ENCODE measurements at regions not wholly inside any gene's neighbourhood (a gene's known extent, or its start where the extent isn't known, plus 50 kb on each side); places are given as distances from the start of the nearest gene placed in this dataset.

DNA sequence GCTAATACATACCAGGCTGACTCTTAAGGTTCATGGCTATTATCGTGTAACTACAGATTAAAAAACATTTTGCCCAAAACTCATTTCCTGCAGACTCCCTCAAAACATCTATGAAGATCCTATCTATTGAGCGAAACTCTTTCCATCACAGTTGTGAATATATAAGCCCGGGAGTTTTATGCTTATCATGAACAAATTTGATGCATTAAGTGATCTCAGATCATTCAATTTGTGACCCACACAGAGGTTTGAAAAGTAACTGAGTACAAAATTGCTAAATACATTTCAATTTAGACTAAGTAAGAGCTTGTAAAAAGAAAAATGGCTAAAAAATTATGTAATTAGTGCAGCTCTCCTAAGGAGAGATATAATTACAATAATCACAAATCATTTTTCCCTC is 1228.8 kb upstream of the TENM4 start:
- Mint-ChIP-seq H3K4me3 (no peak overlapping the region), H3K9me3 (peaks cover 11 to 31% (median 14%) of the 10 kb centered on the region in 3 donors), H3K36me3 (no peaks in the 10 kb centered on the region), H3K27ac (no peak overlapping the region), H3K27me3 (no peaks in the 10 kb centered on the region), H3K4me1 (no peaks in the 10 kb centered on the region)
- Histone ChIP-seq H3K4me3 (ENCODE audit: control insufficient read depth in 1 of 2, extremely low read depth in 1 of 2, low read length in 1 of 2) (no peak overlapping the region), H3K4me1 (ENCODE audit: control insufficient read depth in 1 of 2, extremely low read depth in 1 of 2, insufficient read depth in 2 of 2, low read length in 2 of 2) (no peaks in the 10 kb centered on the region), H3K27me3 (replicated peaks in 1 of 2; ENCODE audit: control insufficient read depth in 2 of 2, extremely low read depth in 1 of 2, insufficient read depth in 2 of 2, low read length in 1 of 2) (no peaks in the 10 kb centered on the region), H3K27ac (ENCODE audit: low read length) (no peak overlapping the region), H3K36me3 (ENCODE audit: control insufficient read depth in 2 of 2, extremely low read depth in 1 of 2, insufficient read depth in 1 of 2, low read length in 1 of 2) (no peaks in the 10 kb centered on the region), H3K9me3 (no peaks in the 10 kb centered on the region)
- CTCF ChIA-PET = no interaction called here
- no peak for DNase-seq
- no CpG with 5 or more reads among the region's 3 CpGs for WGBS (ENCODE audit: insufficient coverage)
- POLR2A ChIA-PET = no interaction called here
- no peak for ATAC-seq (replicated peaks in 1 of 4)

DNA sequence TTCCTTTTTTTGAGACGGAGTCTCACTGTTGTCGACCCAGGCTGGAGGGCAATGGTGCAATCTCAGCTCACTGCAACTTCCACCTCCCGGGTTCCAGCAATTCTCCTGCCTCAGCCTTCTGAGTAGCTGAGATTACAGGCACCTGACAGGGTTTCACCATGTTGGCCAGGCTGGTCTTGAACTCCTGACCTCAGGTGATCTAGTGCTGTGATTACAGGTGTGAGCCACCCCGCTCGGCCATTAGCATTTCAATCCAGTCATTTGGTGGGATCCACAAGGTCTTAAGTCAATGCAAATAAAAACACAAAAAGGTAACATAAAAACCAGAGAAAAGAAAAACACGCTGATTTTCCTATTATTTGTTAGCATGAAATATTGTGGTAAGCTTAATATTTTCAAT is 1227.2 kb upstream of the TENM4 start:
- ATAC-seq (replicated peaks in 1 of 4) = no peak
- POLR2A ChIA-PET = no interaction called here
- H3K27me3 ChIP-seq (replicated peaks in 1 of 2; ENCODE audit: control insufficient read depth in 2 of 2, extremely low read depth in 1 of 2, insufficient read depth in 2 of 2, low read length in 1 of 2) = no peaks in the 10 kb centered on the region

GRCh38 chr11:80655834-80656233 is 1215.0 kb upstream of the TENM4 start:
- Histone ChIP-seq H3K9me3 (no peaks in the 10 kb centered on the region), H3K4me3 (ENCODE audit: control insufficient read depth in 1 of 2, extremely low read depth in 1 of 2, low read length in 1 of 2) (no peak overlapping the region), H3K27ac (ENCODE audit: low read length) (no peak overlapping the region), H3K27me3 (replicated peaks in 1 of 2; ENCODE audit: control insufficient read depth in 2 of 2, extremely low read depth in 1 of 2, insufficient read depth in 2 of 2, low read length in 1 of 2) (no peaks in the 10 kb centered on the region), H3K36me3 (ENCODE audit: control insufficient read depth in 2 of 2, extremely low read depth in 1 of 2, insufficient read depth in 1 of 2, low read length in 1 of 2) (no peaks in the 10 kb centered on the region), H3K4me1 (ENCODE audit: control insufficient read depth in 1 of 2, extremely low read depth in 1 of 2, insufficient read depth in 2 of 2, low read length in 2 of 2) (no peaks in the 10 kb centered on the region)
- H3K27ac Mint-ChIP-seq = no peak overlapping the region
- ChIA-PET POLR2A (no interaction called here), CTCF (no interaction called here)
- no peaks in the 10 kb centered on the region for H3K36me3 Mint-ChIP-seq
- DNase-seq = no peak
- H3K27me3 Mint-ChIP-seq = no peaks in the 10 kb centered on the region
- ATAC-seq (replicated peaks in 1 of 4) = no peak
- no peaks in the 10 kb centered on the region for H3K4me1 Mint-ChIP-seq
- H3K4me3 Mint-ChIP-seq = no peak overlapping the region
- H3K9me3 Mint-ChIP-seq = peaks cover 7 to 17% (median 9%) of the 10 kb centered on the region in 3 donors
- no CpG with 5 or more reads among the region's 2 CpGs for WGBS (ENCODE audit: insufficient coverage)

More for the DNA sequence above, 1227.2 kb upstream of the TENM4 start:
- no peak for DNase-seq
- no peak overlapping the region for H3K27ac Mint-ChIP-seq
- no peaks in the 10 kb centered on the region for H3K36me3 Mint-ChIP-seq
- no peak overlapping the region for H3K4me3 Mint-ChIP-seq
- Histone ChIP-seq H3K9me3 (no peaks in the 10 kb centered on the region), H3K4me1 (ENCODE audit: control insufficient read depth in 1 of 2, extremely low read depth in 1 of 2, insufficient read depth in 2 of 2, low read length in 2 of 2) (no peaks in the 10 kb centered on the region), H3K36me3 (ENCODE audit: control insufficient read depth in 2 of 2, extremely low read depth in 1 of 2, insufficient read depth in 1 of 2, low read length in 1 of 2) (no peaks in the 10 kb centered on the region), H3K27ac (ENCODE audit: low read length) (no peak overlapping the region), H3K4me3 (ENCODE audit: control insufficient read depth in 1 of 2, extremely low read depth in 1 of 2, low read length in 1 of 2) (no peak overlapping the region)
- peaks cover 6 to 37% (median 14%) of the 10 kb centered on the region in 3 donors for H3K9me3 Mint-ChIP-seq
- no peaks in the 10 kb centered on the region for H3K27me3 Mint-ChIP-seq
- CTCF ChIA-PET = no interaction called here
- 74% methylated on average over 3 of the region's 6 CpGs for WGBS (ENCODE audit: insufficient coverage)
- no peaks in the 10 kb centered on the region for H3K4me1 Mint-ChIP-seq

- no peak overlapping the region for H3K4me3 ChIP-seq (ENCODE audit: control insufficient read depth in 1 of 2, extremely low read depth in 1 of 2, low read length in 1 of 2)
- H3K27ac Mint-ChIP-seq = no peak overlapping the region
- WGBS (ENCODE audit: insufficient coverage) = no CpG with 5 or more reads among the region's 2 CpGs
Observed at GRCh38 chr11:80650966-80651365, 1210.1 kb upstream of the TENM4 start.

GRCh38 chr11:80649186-80649585 is 1208.4 kb upstream of the TENM4 start:
- no peak for ATAC-seq (replicated peaks in 1 of 4)
- no peaks in the 10 kb centered on the region for H3K4me1 Mint-ChIP-seq
- ChIA-PET CTCF (no interaction called here), POLR2A (no interaction called here)
- no peaks in the 10 kb centered on the region for H3K36me3 ChIP-seq (ENCODE audit: control insufficient read depth in 2 of 2, extremely low read depth in 1 of 2, insufficient read depth in 1 of 2, low read length in 1 of 2)
- no peaks in the 10 kb centered on the region for H3K9me3 ChIP-seq
- no CpG with 5 or more reads among the region's 5 CpGs for whole genome bisulfite sequencing (ENCODE audit: insufficient coverage)
- no peak for DNase-seq
- H3K27me3 Mint-ChIP-seq = no peaks in the 10 kb centered on the region
- no peaks in the 10 kb centered on the region for H3K36me3 Mint-ChIP-seq
- H3K4me3 Mint-ChIP-seq = no peak overlapping the region
- H3K4me3 ChIP-seq (ENCODE audit: control insufficient read depth in 1 of 2, extremely low read depth in 1 of 2, low read length in 1 of 2) = no peak overlapping the region
- no peak overlapping the region for H3K27ac Mint-ChIP-seq
- no peak overlapping the region for H3K27ac ChIP-seq (ENCODE audit: low read length)
- no peaks in the 10 kb centered on the region for H3K4me1 ChIP-seq (ENCODE audit: control insufficient read depth in 1 of 2, extremely low read depth in 1 of 2, insufficient read depth in 2 of 2, low read length in 2 of 2)
- peaks cover 4 to 20% (median 5%) of the 10 kb centered on the region in 3 donors for H3K9me3 Mint-ChIP-seq
- no peaks in the 10 kb centered on the region for H3K27me3 ChIP-seq (replicated peaks in 1 of 2; ENCODE audit: control insufficient read depth in 2 of 2, extremely low read depth in 1 of 2, insufficient read depth in 2 of 2, low read length in 1 of 2)

More at GRCh38 chr11:80650966-80651365, 1210.1 kb upstream of the TENM4 start:
- Mint-ChIP-seq H3K4me1 (no peaks in the 10 kb centered on the region), H3K9me3 (peaks cover 4 to 15% (median 7%) of the 10 kb centered on the region in 3 donors), H3K36me3 (no peaks in the 10 kb centered on the region), H3K27me3 (no peaks in the 10 kb centered on the region), H3K4me3 (no peak overlapping the region)
- DNase-seq = no peak
- ChIA-PET CTCF (no interaction called here), POLR2A (interaction anchor here in 1 of 2 donors (0.6 kb wide), 1 partner anchor 260 kb away, joined by 3 read pairs; no protein-coding TSS in a partner anchor)
- H3K9me3 ChIP-seq = no peaks in the 10 kb centered on the region
- H3K36me3 ChIP-seq (ENCODE audit: control insufficient read depth in 2 of 2, extremely low read depth in 1 of 2, insufficient read depth in 1 of 2, low read length in 1 of 2) = no peaks in the 10 kb centered on the region
- H3K4me1 ChIP-seq (ENCODE audit: control insufficient read depth in 1 of 2, extremely low read depth in 1 of 2, insufficient read depth in 2 of 2, low read length in 2 of 2) = no peaks in the 10 kb centered on the region
- ATAC-seq (replicated peaks in 1 of 4) = no peak
- no peaks in the 10 kb centered on the region for H3K27me3 ChIP-seq (replicated peaks in 1 of 2; ENCODE audit: control insufficient read depth in 2 of 2, extremely low read depth in 1 of 2, insufficient read depth in 2 of 2, low read length in 1 of 2)
- no peak overlapping the region for H3K27ac ChIP-seq (ENCODE audit: low read length)

DNA sequence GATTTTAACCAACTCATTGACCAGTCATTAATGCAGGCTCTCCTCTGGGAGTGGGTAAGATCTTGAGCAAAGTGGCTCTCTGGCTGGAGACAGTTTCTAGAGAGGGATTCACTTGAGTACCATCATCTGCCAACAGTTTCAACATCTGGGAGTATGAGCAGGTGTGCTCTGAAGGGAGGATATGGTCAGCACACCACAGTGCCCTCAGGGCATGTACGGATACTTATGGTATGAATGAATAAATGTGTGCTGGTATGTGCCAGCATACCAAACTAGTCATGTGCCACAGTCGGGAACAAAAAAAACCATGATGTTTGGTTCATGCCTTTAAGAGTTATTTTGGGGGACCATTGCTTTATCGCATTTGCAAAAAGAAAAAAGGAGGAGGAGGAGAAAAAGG is 1197.5 kb upstream of the TENM4 start:
- Mint-ChIP-seq H3K27me3 (no peaks in the 10 kb centered on the region), H3K27ac (no peak overlapping the region), H3K4me1 (no peaks in the 10 kb centered on the region), H3K36me3 (no peaks in the 10 kb centered on the region), H3K9me3 (peaks cover 21 to 32% (median 22%) of the 10 kb centered on the region in 3 donors), H3K4me3 (no peak overlapping the region)
- no peaks in the 10 kb centered on the region for H3K27me3 ChIP-seq (replicated peaks in 1 of 2; ENCODE audit: control insufficient read depth in 2 of 2, extremely low read depth in 1 of 2, insufficient read depth in 2 of 2, low read length in 1 of 2)
- no peaks in the 10 kb centered on the region for H3K36me3 ChIP-seq (ENCODE audit: control insufficient read depth in 2 of 2, extremely low read depth in 1 of 2, insufficient read depth in 1 of 2, low read length in 1 of 2)
- ChIA-PET CTCF (no interaction called here), POLR2A (no interaction called here)
- no peak overlapping the region for H3K27ac ChIP-seq (ENCODE audit: low read length)
- H3K4me1 ChIP-seq (ENCODE audit: control insufficient read depth in 1 of 2, extremely low read depth in 1 of 2, insufficient read depth in 2 of 2, low read length in 2 of 2) = no peaks in the 10 kb centered on the region
- WGBS (ENCODE audit: insufficient coverage) = 86% methylated on average over 2 of the region's 3 CpGs
- no peak for ATAC-seq (replicated peaks in 1 of 4)
- H3K4me3 ChIP-seq (ENCODE audit: control insufficient read depth in 1 of 2, extremely low read depth in 1 of 2, low read length in 1 of 2) = no peak overlapping the region
- no peaks in the 10 kb centered on the region for H3K9me3 ChIP-seq
- no peak for DNase-seq

DNA sequence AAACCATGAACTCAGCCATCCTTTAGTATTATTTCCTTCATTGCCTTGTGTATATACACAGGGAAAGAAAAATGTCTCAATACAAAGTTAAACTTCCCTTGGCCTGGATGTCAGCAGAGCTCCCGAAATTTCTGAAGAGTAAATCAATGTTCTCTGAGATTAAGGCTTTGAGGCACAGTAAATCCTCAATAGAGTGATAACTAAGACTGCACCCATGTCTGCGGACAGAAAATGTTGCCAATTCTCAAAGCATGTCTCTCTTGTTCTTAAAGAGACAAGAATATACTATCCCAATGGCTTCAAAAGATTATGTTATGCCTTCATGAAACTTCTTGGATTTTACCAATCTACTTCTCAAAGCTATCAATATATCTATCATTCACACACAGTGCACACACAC is 1196.7 kb upstream of the TENM4 start:
- CTCF ChIA-PET = no interaction called here
- no peak for DNase-seq
- H3K27ac Mint-ChIP-seq = no peak overlapping the region
- no peaks in the 10 kb centered on the region for H3K27me3 ChIP-seq (replicated peaks in 1 of 2; ENCODE audit: control insufficient read depth in 2 of 2, extremely low read depth in 1 of 2, insufficient read depth in 2 of 2, low read length in 1 of 2)
- WGBS (ENCODE audit: insufficient coverage) = no CpG with 5 or more reads among the region's 2 CpGs
- H3K4me3 Mint-ChIP-seq = no peak overlapping the region
- POLR2A ChIA-PET = no interaction called here
- peaks cover 21 to 30% (median 22%) of the 10 kb centered on the region in 3 donors for H3K9me3 Mint-ChIP-seq
- no peaks in the 10 kb centered on the region for H3K27me3 Mint-ChIP-seq
- no peaks in the 10 kb centered on the region for H3K4me1 ChIP-seq (ENCODE audit: control insufficient read depth in 1 of 2, extremely low read depth in 1 of 2, insufficient read depth in 2 of 2, low read length in 2 of 2)
- H3K36me3 ChIP-seq (ENCODE audit: control insufficient read depth in 2 of 2, extremely low read depth in 1 of 2, insufficient read depth in 1 of 2, low read length in 1 of 2) = no peaks in the 10 kb centered on the region
- H3K4me3 ChIP-seq (ENCODE audit: control insufficient read depth in 1 of 2, extremely low read depth in 1 of 2, low read length in 1 of 2) = no peak overlapping the region
- no peaks in the 10 kb centered on the region for H3K36me3 Mint-ChIP-seq
- no peak overlapping the region for H3K27ac ChIP-seq (ENCODE audit: low read length)
- H3K9me3 ChIP-seq = no peaks in the 10 kb centered on the region
- ATAC-seq (replicated peaks in 1 of 4) = no peak
- H3K4me1 Mint-ChIP-seq = no peaks in the 10 kb centered on the region
